GM18520 (cell line): ENCODE measurements at regions not wholly inside any gene's neighbourhood (a gene's known extent, or its start where the extent isn't known, plus 50 kb on each side); places are given as distances from the start of the nearest gene placed in this dataset.

Source experiments
- ATAC-seq: cut with Tn5 transposase; IDR thresholded peaks from one replicate; pipeline ENCODE4 v1.9.1; 2021; ENCODE audit not compliant: unreplicated experiment

DNA sequence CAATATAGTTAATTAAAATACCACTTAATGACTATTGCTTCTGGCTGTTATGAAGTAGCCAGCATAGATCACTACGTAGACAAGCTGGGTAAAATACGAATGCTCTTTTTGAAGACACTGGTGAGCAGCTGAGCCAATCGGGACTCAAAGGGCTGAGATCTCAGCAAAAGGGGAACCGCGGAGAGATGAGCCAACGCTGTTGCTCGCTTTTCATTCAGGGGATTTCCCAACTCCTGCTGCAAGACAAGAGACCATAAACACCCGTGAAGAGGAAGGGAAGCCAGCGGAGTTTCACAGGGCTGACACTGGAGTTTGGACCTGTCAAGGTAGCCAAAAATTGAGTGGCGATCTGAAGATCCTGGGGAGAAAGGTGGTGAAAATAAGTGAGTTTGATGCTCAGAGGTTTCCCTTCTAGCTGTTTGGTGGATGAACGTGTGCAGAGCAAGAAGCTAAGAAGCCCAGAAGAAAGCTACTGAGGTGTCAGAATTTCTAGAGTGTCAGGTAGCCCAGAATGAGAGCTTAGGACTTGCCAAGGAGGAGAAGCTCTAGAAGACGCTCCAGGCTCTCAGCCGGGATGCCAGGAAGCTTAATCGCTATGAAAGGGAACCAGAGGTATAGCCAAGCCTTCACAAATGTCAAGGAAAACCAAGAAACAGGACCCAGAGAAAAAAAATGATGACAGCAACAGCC, 79.6 kb upstream of the RNU6ATAC start:
- ATAC-seq = no peak

DNA sequence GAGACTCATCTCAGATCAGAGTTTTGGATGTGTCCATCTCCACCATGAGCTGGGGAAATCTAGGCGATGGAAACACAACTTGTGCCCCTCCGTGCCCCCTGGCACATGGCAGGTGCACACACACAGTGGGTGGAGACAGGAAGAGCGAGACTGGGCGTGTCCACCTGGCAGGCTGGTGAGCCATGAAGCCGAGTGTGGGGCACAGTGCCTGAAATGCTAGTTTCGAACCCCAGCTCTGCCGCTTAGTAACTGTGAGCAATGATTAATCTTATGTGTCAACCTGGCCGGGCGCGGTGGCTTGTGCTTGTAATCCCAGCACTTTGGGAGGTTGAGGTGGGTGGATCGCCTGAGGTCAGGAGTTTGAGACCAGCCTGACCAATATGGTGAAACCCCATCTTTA, 80.8 kb upstream of the RNU6ATAC start:
- ATAC-seq = no peak

DNA sequence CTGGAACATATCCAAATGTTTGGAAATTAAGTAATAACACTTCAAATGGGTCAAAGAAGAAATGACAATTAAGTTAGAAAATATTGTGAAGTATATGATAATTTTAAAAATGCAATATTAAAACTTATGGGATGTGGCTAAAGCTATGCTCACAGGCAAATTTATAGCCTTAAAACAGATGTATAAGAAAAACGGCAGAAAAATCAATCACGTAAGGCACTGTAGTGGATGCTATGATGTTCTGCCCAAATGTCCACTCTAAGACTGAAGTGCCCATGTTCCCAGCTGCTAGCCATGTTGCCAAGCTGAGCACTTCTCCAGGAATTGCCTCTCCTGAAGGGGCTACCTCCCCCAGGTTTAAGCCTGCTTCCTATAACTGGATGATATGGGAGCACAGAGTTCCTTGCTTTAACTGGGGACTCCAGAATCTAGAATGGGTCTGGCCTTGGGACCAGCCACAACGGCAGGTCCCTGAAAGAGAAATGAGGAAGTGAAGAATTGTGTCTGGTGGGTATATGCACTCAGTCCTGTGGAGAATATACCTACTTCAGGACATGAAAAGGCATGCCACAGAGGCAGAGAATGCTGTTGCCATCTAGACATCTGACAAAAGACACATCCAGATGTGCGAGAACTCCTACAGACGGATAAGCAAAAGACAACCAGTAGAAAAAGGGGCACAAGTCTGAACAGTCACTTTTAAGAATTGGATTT, 78.2 kb upstream of the RXRA start:
- ATAC-seq = no peak

DNA sequence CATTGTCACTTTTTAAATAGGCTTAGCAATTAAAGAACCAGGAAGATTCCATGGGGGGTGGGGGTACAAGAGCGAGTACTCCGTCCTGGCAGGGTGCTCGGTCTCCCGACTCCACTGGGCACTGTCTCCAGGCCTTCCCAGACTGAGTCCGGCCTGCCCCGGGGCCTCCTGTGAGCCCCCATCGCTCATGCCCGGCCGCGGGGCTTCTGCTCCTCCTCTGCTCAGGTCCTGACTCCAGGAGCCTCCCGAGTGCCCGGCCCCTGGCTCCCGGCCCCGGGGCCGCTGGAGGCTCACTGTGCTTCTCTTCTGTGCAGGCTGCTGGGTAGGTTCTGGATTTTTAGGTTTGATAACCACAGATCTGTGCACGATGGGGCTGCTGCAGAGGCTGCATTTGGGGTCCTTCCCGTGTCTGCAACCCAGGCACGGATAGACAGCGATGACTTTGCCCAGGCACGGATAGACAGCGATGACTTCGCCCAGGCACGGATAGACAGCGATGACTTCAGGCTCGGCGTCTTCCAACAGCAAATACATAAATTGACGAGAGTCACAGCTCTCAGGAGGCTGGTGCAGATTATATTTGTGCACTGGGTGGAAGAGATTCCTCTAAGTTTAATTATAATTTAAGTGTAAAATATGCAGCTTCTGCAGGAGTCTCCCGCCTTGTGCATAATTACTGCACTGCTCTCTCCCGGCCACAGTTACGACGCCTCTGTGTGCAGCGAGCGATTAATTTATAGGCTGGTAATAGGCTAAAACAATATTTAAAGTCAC, 74.8 kb upstream of the RXRA start:
- no peak for ATAC-seq

DNA sequence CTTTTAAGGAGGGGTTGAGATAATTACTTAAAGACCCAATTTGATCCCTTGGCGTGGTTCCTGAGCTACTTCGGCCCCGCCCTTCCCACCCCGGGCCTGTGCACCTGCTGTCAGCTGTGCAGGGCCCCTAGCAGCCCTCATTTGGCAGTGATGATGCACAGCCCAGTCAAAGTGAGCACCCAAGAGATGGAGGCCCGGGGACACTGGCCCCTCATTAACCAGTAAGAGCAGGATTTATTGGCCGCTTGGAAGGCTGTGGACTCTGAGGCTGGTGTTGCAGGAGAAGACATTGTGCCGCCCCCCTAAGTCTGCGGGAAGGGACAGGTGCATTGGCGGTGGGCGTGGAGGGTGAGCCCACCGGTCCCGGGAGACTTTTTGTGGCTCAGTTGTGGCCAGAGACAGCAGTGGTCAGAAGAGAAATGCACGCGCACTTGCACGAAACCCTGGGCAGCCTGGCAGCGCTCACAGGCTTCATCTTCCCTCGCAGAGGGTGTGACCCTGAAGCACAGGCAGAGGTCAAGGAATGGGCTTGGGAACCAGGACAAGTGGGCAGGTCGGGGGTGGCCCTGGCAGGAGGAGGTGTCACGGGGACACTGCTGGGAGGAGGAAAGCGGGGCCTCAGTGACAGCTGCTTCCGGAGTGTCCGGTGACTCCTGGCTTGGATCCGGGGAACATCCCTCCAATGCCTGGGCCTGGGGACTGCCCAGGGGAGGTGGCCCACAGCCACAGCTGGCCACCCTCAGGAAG, 74.0 kb upstream of the RXRA start:
- ATAC-seq = no peak

DNA sequence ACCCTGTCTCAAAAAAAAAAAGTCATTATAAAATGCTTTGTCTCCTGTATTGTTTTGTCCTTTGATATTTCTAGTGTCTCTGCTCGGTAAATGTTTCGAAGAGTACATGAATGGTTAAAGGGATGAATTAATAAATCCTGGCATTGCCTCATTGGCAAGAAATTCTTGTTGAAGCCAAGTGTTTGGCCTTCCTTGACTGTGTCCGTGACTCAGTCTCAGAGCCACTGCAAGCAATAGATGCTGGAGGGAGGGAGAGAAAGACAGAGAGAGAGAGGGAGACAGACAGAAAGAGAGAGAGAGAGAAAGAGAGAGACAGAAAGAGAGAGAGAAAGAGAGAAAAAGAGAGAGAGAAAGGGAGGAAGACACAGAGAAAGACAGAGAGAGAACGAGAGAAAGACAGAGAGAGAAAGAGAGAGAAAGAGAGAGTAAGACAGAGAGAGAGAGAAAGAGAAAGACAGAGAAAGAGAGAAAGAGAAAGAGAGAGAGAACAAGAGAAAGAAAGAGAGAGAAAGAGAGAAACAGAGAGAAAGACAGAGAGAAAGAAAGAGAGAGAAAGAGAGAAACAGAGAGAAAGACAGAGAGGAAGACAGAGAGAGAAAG, 72.5 kb upstream of the RXRA start:
- ATAC-seq = no peak

DNA sequence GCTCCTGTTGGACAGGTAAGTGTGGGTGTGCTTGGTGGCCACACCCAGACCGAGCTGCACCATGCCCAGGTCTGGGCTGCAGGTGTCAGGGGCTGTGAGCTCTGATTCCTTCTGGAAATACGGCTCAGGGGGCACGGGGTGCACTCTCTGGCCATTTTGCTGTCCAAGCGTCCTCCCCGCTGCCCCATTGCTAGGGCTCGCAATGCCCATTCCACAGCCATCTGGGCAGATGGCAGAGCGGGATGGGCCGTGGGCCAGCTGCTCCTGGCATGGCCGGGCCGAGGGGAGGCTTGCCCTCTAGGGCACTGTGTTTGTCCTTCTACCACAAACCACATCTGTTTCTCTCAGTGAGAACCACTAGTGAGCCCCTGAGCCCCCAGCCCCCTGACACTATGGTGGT, 67.9 kb upstream of the RXRA start:
- no peak for ATAC-seq

DNA sequence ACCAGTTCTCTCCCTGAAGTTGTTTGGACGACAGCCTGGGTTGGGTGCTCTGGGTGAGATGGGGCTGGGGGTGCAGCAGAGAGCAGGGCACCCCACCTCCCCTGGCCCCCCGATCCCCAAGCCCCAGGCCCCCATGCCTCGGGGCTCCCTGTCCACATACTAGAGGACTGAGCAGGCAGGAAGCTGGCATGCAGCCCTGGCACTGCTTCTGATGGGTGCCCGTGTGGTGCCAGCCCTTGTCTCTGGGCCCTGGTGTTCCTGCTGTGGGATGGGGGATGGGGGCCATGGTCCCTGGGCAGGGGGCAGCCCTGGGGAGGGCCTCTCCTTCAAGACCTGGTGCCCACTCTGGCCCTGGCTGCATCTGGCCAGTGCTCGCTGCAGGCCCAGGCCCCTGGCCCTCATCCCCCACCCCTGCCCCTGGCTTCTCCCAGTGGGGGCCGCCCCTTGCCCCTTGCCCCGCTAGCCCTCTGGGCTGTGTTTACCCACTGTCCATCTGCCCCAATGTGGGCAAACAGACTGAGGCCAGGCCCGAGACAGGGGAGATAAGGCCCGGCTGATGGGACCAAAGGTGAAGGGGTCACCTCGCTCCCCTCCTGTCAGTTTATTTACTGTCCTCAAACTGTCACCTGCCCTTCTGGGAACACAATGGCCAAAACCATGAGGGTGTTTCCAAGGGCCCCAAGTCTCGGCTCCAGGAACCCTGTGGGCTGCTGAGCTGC, 67.3 kb upstream of the RXRA start:
- ATAC-seq = no peak

DNA sequence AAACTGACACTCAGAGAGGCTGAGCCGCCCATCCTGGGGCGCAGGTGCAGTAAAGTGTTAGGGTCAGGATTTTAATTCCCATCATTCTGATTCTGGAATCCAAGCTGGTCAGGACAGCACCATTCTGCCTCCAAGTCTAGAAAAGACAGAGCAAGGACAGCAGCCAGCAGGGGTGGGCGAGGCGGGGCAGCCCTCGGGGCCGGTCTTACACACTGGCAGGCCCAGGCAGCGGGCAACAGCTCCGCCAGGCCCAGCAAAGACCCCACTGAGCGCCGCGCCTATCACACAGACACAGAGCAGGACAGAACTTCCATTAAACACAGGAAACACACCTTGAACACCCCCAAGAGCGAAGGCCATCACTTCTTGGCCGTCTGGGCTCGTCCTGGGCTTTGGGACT, 66.5 kb upstream of the RXRA start:
- no peak for ATAC-seq

DNA sequence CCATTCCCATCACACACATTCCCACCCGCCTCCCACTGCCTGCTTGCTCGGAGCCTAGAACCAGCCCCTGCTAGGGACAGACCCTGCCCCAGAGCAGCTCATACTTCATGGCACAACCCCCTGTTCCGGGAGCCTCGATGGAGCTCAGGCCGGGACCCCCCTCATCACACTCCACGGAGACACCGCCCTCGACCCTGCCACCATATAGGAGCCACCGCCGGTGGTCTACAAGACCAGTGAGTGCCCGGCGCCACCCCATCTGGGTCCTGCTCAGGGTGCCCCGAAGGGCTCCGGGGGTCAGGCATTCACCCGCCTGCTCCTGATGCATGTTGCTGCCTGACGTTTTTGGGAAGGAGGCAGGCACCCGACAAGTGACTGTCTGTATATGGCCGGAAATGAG, 65.5 kb upstream of the RXRA start:
- ATAC-seq = no peak

DNA sequence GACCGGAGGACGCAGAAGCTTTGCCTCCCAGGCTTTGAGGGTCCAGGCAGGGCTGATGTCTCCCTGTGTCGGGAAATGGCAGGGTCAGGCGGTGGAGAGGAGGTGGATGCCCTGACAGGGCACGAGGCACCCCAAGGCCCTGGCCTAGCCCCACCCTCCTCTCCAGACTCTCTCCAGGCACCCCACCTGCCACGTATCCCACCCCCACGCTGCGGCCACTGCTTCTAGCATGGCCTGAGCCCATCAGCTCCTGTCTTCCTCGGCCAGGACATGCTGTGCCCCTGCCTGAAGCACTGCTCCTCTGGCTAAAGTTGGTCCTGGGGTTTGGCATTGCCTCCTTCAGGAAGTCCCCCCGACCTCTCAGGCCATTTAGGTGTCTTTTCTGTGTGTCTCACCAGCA, 64.2 kb upstream of the RXRA start:
- no peak for ATAC-seq

DNA sequence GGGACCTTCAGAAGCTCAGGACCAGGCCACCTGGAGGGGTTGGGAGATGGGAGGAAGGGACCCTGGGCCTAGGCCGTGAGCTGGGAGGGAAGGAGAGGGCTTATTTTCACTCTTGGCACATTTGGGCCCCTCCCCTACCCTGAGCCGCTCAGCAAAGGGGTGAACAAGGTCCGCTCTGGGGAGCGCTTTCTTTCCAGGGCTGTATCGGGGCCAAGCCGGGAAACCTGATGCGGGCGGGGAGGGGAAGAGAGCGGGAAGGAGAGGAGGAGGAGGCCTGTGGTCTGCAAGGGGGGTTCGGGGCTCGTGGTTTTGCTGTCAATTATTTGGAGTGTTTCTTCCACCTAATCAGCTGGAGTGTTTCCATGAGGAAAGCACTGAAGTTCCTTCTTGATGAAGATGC, 62.7 kb upstream of the RXRA start:
- no peak for ATAC-seq

DNA sequence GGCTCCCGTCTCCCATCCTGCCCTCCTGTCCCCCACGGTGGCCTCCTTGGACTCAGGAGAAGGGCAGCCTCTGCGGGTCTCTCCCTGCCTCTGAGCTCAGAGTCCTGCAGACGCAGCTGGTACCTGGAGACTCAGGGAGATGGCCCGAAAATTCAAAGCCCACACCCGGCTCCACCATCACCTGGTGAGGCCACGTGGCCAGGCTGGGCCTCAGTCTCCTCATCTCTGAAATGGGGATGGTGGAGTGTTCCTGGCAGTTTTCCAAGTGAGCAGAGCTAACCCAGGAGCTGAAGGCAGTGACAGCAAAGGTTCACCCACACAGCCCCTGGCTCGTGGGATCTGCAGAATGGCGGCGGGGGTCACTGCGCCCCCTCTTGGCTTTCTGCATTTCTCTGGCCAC, 62.1 kb upstream of the RXRA start:
- no peak for ATAC-seq

DNA sequence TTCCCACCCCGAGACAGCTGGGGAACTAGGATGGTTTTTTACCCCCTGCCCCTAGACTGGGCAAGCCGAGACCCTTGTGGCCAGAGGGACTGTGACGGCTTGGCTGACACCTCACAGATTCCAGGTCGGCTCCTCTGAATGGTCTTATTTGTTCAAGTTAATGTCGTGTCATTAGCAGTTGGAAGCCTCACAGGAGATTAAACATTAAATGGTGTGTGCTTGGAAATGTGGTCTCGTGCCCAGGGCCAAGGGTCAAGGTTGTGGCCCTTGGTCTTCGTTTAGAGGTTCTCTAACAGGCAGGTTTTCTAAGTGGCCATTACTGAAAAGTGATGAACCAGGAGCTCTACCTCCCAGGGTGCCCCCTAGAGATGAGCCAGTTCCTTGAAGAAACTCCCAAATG, 61.2 kb upstream of the RXRA start:
- no peak for ATAC-seq

DNA sequence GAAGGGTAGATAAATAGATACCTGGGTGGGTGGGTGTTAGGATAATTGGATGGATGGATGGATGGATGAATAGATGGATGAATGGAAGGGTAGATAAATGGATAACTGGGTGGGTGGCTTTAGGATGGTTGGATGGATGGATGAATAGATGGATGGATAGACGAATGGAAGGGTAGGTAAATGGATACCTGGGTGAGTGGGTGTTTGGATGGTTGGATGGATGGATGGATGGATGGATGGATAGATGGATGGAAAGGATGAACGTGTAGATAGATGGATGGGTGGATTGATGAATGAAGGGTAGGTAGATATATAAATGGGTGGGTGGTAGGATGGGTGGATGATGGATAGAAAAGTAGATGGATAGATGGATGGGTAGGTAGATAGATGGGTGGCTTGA, 59.8 kb upstream of the RXRA start:
- ATAC-seq = no peak

DNA sequence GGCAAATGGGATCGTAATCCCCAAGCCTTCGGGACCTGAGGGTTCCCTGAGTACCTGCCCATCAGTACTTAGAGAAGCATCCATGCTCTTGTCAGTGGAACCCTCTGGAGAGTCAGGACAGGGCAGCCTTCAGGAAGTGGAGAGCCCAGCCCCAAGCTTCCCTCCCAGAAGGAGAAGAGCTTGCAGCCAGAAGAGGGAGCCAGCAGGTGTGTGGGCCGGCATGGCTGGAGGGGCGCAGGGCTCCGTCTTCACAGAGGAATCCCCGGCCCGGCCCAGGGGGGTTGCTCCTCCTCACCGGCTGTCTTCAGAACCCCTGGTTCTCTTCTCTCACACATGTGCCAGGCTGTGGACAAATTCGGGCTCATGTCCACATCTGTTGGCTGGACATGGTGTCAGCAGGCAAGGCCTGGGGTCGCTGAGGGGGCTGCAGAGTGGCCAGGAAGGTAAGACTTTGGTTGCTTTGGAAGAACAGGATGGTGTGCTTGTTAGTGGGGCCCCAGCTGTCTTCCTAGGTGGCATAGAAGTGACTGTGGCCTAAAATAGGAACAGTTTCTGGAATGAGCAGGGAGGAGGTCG, 58.9 kb upstream of the RXRA start:
- no peak for ATAC-seq

DNA sequence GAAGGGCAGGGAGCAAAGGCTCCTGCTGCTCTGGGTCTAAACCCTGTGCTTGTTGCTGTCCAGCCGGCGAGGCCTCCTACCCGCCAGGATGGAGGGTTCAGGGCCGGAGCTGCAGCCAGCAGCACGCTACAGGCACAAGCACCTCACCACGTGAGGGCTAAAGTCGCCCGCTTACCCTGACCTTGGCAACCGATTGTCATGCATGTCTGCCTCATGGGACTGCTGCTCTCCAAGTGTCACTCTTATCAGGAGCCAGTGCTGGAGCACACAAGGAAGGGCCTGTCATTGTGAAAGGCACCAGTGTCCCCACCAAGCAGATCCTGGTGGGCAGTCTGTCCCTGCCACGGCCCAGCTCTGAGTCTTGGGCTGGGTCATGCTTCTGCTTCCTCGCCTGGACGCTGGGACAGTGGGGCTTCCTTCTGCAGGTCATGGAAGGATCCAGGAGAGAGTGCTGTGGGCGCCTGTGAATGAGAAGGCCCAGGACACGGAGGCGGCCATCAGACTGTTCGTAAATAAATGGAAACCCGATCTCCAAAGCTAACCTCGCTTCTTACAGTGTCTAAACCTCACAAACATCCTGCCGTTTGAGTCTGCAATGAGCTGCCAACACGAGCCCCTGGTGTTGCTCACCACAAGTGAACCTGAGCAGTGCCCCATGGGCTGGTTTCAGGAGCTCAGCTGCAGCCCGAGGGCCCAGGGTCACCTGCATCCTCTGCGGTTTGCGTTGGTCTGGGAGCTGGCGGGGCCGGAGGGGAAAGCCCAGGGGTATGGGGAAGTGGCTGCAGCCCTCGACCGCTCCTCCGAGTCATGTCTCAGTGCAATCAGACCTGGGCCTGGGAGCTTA, 58.2 kb upstream of the RXRA start:
- ATAC-seq = peak; percentile 50

DNA sequence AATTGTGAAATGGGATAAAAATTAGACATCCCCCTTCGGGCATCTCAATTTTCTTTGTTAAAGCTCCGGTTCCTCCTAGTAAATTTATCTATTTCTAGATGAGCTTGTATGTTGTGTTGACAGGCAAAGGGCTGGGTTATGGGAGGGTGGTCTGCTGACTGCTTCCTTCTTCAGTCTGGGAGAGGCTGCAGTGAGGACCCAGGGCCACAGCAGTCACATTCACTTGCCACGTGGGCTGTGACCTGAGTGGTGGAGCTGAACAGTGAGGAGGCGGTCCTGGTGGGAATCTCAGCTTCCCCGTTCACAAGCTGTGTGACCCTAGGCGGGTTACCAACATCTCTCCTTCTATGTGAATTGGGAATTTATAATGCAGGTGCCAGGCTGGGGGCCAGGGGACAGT, 57.5 kb upstream of the RXRA start:
- ATAC-seq = no peak
